Nephron (organoid): ENCODE measurements at regions not wholly inside any gene's neighbourhood (a gene's known extent, or its start where the extent isn't known, plus 50 kb on each side); places are given as distances from the start of the nearest gene placed in this dataset.
A peak's percentile ranks its signal among the peaks of the same experiment; 100 is the strongest.

Experiments
- H3K27ac Mint-ChIP-seq, 3 experiments: 2 replicates each; pipeline ENCODE4 v1.8.0; 2020; ENCODE audit warnings: mixed read lengths in 3 of 3, mild to moderate bottlenecking in 2 of 3, moderate library complexity in 1 of 3
- H3K27me3 Mint-ChIP-seq: 2 replicates; pipeline ENCODE4 v1.8.0; 2021; ENCODE audit warnings: low read depth, mild to moderate bottlenecking, moderate library complexity, mixed read lengths
- H3K36me3 Mint-ChIP-seq: 2 replicates; pipeline ENCODE4 v1.8.0; 2020; ENCODE audit warnings: low read depth, mixed read lengths
- H3K4me1 Mint-ChIP-seq: 2 replicates; pipeline ENCODE4 v1.8.0; 2020; ENCODE audit warnings: mixed read lengths
- H3K4me3 Mint-ChIP-seq, 3 experiments: 2 replicates each; pipeline ENCODE4 v1.8.0; 2020; ENCODE audit warnings: mild to moderate bottlenecking in 3 of 3, mixed read lengths in 3 of 3, moderate library complexity in 2 of 3
- H3K9me3 Mint-ChIP-seq: 2 replicates; pipeline ENCODE4 v1.8.0; 2020; ENCODE audit warnings: mixed read lengths
- TF ChIP-seq, protein P1 (sequence below), 3 experiments: fragments of 200-600 bp; sonication (generic); IDR thresholded peaks; one replicate each; pipeline ENCODE4 v1.5.0; 2021; ENCODE audit warnings: antibody characterized with exemption in 3 of 3; ENCODE audit not compliant: unreplicated experiment in 3 of 3

DNA sequence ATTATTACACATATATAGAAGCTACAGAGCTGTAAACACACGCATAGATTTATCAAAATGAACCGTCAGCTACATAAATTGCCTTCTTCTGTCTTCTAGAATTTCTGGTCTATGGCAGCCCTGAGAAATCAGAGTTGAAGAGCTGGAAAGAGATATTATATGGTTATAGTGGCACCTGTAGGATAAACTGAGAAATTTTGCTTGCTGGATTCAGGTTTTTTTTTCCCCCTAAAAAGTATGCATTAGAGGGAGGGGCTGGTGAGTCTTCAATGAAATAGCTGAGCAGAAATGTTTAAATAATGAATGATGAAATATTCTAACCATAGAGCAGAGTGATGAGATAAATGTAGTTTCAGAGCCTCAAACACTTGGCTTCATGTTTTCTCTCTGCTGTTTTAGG lies 78.0 kb upstream of the DYNC1I1 start:
- H3K36me3 Mint-ChIP-seq = no peaks in the 10 kb centered on the region
- H3K4me1 Mint-ChIP-seq = peaks cover 5% of the 10 kb centered on the region
- no peak overlapping the region for H3K4me3 Mint-ChIP-seq
- no peaks in the 10 kb centered on the region for H3K9me3 Mint-ChIP-seq
- TF ChIP-seq, protein P1, sequence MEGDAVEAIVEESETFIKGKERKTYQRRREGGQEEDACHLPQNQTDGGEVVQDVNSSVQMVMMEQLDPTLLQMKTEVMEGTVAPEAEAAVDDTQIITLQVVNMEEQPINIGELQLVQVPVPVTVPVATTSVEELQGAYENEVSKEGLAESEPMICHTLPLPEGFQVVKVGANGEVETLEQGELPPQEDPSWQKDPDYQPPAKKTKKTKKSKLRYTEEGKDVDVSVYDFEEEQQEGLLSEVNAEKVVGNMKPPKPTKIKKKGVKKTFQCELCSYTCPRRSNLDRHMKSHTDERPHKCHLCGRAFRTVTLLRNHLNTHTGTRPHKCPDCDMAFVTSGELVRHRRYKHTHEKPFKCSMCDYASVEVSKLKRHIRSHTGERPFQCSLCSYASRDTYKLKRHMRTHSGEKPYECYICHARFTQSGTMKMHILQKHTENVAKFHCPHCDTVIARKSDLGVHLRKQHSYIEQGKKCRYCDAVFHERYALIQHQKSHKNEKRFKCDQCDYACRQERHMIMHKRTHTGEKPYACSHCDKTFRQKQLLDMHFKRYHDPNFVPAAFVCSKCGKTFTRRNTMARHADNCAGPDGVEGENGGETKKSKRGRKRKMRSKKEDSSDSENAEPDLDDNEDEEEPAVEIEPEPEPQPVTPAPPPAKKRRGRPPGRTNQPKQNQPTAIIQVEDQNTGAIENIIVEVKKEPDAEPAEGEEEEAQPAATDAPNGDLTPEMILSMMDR (IDR thresholded peaks at IDR 0.05; ENCODE audit: unreplicated experiment in 3 of 3) = no peak
- no peak overlapping the region for H3K27ac Mint-ChIP-seq
- H3K27me3 Mint-ChIP-seq = peaks cover 4% of the 10 kb centered on the region

DNA sequence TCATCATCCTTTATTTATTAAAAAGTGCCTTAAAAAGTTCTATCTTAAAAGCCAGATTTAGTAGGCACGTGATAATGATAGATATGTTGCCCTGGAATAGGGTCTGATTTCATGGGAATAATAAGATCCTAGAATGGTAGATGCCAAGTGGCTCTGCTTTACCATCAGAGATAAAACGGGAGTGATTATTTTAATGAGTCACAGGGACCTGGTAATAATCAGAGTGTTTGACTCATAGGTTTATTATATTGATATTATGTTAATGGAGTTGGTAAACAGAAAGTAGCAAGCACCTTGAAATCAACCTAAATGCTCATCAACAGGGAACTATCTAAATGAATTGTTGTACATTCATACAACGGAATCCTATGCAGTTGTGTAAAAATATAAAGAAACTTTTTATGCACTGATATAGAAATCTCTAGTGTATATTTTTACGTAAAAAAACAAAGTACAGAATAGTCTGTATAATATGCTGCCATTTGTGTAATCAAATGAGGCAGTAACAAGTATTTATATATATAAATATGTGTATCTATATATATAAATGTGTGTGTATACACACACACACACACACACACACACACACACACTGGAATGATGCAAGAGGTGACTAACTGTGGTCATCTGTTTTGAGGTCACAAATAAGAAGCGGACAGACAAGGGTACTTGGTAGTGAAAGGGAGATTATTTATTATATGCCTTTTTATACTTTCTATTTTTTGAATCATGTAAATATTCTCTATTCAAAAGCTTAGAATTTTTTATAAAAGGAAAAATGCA lies 78.6 kb upstream of the DYNC1I1 start:
- TF ChIP-seq, protein P1 (IDR thresholded peaks at IDR 0.05; ENCODE audit: unreplicated experiment in 3 of 3) = no peak
- no peaks in the 10 kb centered on the region for H3K9me3 Mint-ChIP-seq
- peaks cover 10% of the 10 kb centered on the region for H3K4me1 Mint-ChIP-seq
- H3K27me3 Mint-ChIP-seq = no peaks in the 10 kb centered on the region
- no peak overlapping the region for H3K4me3 Mint-ChIP-seq
- no peak overlapping the region for H3K27ac Mint-ChIP-seq
- H3K36me3 Mint-ChIP-seq = no peaks in the 10 kb centered on the region

DNA sequence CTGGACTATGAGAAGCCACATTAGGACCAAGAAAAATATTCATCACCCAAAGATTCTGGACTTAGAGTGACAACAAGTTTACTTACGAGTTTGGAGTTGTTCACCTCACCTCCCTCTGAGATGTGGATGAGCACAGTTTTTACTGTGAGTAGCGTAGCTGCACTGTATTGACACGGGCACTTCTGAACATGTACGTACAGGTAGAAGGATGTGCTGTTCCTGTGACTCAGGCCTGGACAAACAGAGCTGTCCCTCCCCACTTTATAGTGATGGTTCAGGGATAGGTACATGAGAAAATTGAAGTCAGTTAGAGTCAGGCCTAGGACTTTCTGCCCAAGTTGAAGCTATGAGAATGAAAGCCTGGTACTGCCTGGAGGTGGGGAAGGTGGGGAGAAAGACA lies 80.9 kb upstream of the DYNC1I1 start:
- Mint-ChIP-seq H3K27me3 (no peaks in the 10 kb centered on the region), H3K9me3 (no peaks in the 10 kb centered on the region), H3K36me3 (no peaks in the 10 kb centered on the region)

DNA sequence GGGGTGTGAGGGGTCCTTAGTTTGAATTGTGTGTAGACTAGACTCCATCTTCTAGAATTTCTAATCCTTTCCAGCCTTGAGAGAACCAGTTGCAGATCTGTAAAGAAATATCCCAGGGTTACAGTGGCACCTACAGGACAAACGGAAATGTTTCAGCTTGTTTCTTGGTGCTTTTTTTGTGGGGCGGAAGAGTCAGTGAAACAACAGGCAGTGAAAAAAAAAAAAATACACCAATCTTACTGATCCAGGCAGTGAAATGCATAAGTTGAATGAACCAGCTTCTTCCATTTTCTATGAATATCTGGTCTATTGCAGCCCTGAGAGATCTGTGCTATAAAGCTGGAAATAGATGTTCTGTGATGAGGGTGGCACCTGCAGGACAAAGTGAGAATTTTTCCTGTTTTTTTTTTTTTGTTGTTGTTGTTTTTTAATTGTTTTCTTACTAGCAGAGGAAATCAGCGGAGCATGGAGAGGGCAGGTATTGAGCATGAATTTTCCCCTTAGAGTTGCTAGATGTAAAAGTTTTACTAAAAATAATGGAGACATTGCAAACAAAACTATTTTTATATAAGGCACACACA lies 81.9 kb upstream of the DYNC1I1 start:
- H3K9me3 Mint-ChIP-seq = no peaks in the 10 kb centered on the region
- H3K4me1 Mint-ChIP-seq = peaks cover 10% of the 10 kb centered on the region
- peak overlapping the region; percentile 7 to 27 (median 9) for H3K4me3 Mint-ChIP-seq
- peak overlapping the region; percentile 20 to 57 (median 41) for H3K27ac Mint-ChIP-seq
- TF ChIP-seq, protein P1 (IDR thresholded peaks at IDR 0.05; ENCODE audit: unreplicated experiment in 3 of 3) = peak; percentile 67 to 78 (median 73)
- H3K27me3 Mint-ChIP-seq = no peaks in the 10 kb centered on the region
- no peaks in the 10 kb centered on the region for H3K36me3 Mint-ChIP-seq

More for the DNA sequence above, 80.9 kb upstream of the DYNC1I1 start:
- TF ChIP-seq, protein P1 (IDR thresholded peaks at IDR 0.05; ENCODE audit: unreplicated experiment in 3 of 3) = no peak
- Mint-ChIP-seq H3K4me3 (no peak overlapping the region), H3K4me1 (peaks cover 10% of the 10 kb centered on the region), H3K27ac (peak overlapping the region in 1 of 3 experiments; percentile 38)

DNA sequence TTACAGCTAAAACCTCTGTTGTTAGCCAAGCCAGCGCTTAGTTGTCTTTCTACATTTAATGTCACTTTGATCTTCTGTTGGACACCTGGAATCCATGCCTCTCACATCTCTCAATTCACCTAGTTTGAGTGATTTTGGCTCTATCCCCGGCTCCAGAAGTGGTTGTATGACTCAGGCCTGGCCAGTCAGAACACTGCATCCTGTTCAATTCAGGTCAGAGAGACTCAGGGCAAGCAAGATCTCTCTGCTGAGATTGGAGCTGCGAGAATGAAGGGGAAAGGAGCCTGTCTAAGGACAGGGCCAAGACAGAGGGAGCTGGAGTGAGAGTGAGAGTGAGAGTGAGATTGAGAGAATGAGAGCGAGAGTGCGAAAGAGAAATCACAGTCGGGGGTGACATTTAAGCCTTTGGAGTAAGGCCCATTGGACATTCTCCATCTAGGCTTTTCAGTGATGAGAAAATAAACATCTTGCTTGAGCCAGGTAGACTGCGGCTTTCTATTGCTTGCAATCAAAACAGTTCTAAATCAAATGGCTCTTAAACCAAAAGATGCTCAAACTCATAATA lies 83.3 kb upstream of the DYNC1I1 start:
- no peaks in the 10 kb centered on the region for H3K9me3 Mint-ChIP-seq
- H3K36me3 Mint-ChIP-seq = no peaks in the 10 kb centered on the region
- H3K4me1 Mint-ChIP-seq = peaks cover 10% of the 10 kb centered on the region
- H3K27ac Mint-ChIP-seq = peak overlapping the region in 2 of 3 experiments; percentile 1 to 19
- TF ChIP-seq, protein P1 (IDR thresholded peaks at IDR 0.05; ENCODE audit: unreplicated experiment in 3 of 3) = no peak
- H3K4me3 Mint-ChIP-seq = no peak overlapping the region
- H3K27me3 Mint-ChIP-seq = no peaks in the 10 kb centered on the region
